ENCODE measurements at regions not wholly inside any gene's neighbourhood (a gene's known extent, or its start where the extent isn't known, plus 50 kb on each side); places are given as distances from the start of the nearest gene placed in this dataset.

DNA sequence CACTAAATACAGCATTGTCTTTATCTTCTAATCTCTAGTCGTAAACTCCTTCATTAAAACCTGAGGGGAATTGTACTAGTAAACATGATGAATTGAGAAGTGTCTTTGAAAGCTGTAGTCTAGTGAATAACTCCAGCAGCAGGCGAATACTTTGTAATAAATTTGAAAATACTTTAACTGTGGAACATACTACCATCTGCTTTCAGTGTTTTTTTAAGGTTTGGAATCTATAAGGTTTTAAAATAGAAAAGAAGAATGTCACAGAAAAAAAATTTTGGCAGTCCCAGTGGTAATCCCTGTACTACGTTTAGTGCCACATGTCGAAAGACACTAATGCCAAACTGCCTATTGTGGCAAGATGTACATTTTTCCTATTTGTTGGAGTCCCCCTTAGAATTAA, 379.0 kb upstream of the NUDT12 start:
- H3K4me1 ChIP-seq (ENCODE audit: control insufficient read depth, extremely low read depth, insufficient read depth, low read length): no peaks in the 10 kb centered on the region
- no peaks in the 10 kb centered on the region for H3K36me3 ChIP-seq (ENCODE audit: control insufficient read depth in 2 of 2, extremely low read depth in 1 of 2, insufficient read depth in 2 of 2, low read length in 2 of 2)
- no peaks in the 10 kb centered on the region for H3K9me3 ChIP-seq (replicated peaks; ENCODE audit: control insufficient read depth, insufficient read depth, low read length)
- H2AFZ ChIP-seq (ENCODE audit: low read depth, low read length): no peak overlapping the region
- DNase-seq (ENCODE audit: low read depth, low spot score) (no peak), FAIRE-seq (no peak)
- no peaks in the 10 kb centered on the region for H4K20me1 ChIP-seq (replicated peaks; ENCODE audit: control insufficient read depth, extremely low read depth, insufficient read depth, low read length)
- CTCF ChIA-PET: no interaction called here
- no peaks in the 10 kb centered on the region for H3K79me2 ChIP-seq (ENCODE audit: control insufficient read depth, insufficient read depth, low read length)
- intact Hi-C loops (cut with micrococcal nuclease) (no loop called here), dilution Hi-C loops (cut with MboI; ENCODE audit: extremely low pct_ligation_motif_present, low sequenced_read_pairs) (no loop called here)
- no peak overlapping the region for H3K4me3 ChIP-seq (replicated peaks in 1 of 3; ENCODE audit: insufficient read depth in 1 of 3, low read depth in 1 of 3, low read length in 3 of 3)
- no peak overlapping the region for H3K9ac ChIP-seq (replicated peaks; ENCODE audit: extremely low read depth, insufficient read depth, low read length)
- no TSS peak for BruUV-seq (replicated peaks)
- POLR2A ChIA-PET: no interaction called here
- H3K4me2 ChIP-seq (ENCODE audit: insufficient read depth, low read length): no peak overlapping the region
- no peak overlapping the region for H3K27ac ChIP-seq (ENCODE audit: insufficient read depth, low read depth, low read length)
- no peaks in the 10 kb centered on the region for H3K27me3 ChIP-seq (ENCODE audit: control insufficient read depth in 2 of 2, insufficient read depth in 2 of 2, low read length in 2 of 2)
- TF ChIP-seq JUN (IDR thresholded peaks at IDR 0.05; ENCODE audit: borderline replicate concordance, insufficient read depth, insufficient read length, low read depth) (no peak), MYC (IDR thresholded peaks at IDR 0.05; ENCODE audit: low read depth, low read length) (no peak), POLR2AphosphoS5 (IDR thresholded peaks at IDR 0.05; ENCODE audit: insufficient read depth, low read depth, low read length) (no peak), EZH2 (IDR thresholded peaks at IDR 0.05; ENCODE audit: borderline replicate concordance, low read depth, low read length, severe bottlenecking) (no peak), GATA2 (IDR thresholded peaks at IDR 0.05; ENCODE audit: insufficient read depth, insufficient read length, low read depth, low read length) (no peak), POLR2A (IDR thresholded peaks at IDR 0.05; ENCODE audit: low read depth, low read length) (no peak), FOS (IDR thresholded peaks at IDR 0.05; ENCODE audit: borderline replicate concordance, insufficient read depth, low read length) (no peak)
- TF ChIP-seq, protein P1, sequence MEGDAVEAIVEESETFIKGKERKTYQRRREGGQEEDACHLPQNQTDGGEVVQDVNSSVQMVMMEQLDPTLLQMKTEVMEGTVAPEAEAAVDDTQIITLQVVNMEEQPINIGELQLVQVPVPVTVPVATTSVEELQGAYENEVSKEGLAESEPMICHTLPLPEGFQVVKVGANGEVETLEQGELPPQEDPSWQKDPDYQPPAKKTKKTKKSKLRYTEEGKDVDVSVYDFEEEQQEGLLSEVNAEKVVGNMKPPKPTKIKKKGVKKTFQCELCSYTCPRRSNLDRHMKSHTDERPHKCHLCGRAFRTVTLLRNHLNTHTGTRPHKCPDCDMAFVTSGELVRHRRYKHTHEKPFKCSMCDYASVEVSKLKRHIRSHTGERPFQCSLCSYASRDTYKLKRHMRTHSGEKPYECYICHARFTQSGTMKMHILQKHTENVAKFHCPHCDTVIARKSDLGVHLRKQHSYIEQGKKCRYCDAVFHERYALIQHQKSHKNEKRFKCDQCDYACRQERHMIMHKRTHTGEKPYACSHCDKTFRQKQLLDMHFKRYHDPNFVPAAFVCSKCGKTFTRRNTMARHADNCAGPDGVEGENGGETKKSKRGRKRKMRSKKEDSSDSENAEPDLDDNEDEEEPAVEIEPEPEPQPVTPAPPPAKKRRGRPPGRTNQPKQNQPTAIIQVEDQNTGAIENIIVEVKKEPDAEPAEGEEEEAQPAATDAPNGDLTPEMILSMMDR (IDR thresholded peaks at IDR 0.05; ENCODE audit: extremely low read depth in 1 of 2, insufficient read depth in 1 of 2, low read depth in 1 of 2, low read length in 2 of 2): no peak
- TF ChIP-seq, protein P2, sequence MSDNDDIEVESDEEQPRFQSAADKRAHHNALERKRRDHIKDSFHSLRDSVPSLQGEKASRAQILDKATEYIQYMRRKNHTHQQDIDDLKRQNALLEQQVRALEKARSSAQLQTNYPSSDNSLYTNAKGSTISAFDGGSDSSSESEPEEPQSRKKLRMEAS (IDR thresholded peaks at IDR 0.05; ENCODE audit: insufficient read depth, insufficient read length): no peak
- H3K9me1 ChIP-seq (replicated peaks; ENCODE audit: control insufficient read depth, extremely low read depth, insufficient read depth, low read length): no peaks in the 10 kb centered on the region

Data from endothelial cell of umbilical vein (primary cell).